Dendritic cell treated with granulocyte-macrophage colony-stimulating factor and Interleukin-4, amounts not matched to agents 40 ng/mL and 50 ng/mL, for 4 days (primary cell): ENCODE measurements at regions not wholly inside any gene's neighbourhood (a gene's known extent, or its start where the extent isn't known, plus 50 kb on each side); places are given as distances from the start of the nearest gene placed in this dataset.

Experiments used
- H3K27ac Mint-ChIP-seq: one replicate; pipeline ENCODE4 v1.8.0; 2022; ENCODE audit warnings: mild to moderate bottlenecking, mixed read lengths
- H3K27me3 Mint-ChIP-seq: one replicate; pipeline ENCODE4 v1.8.0; 2022; ENCODE audit warnings: mild to moderate bottlenecking, mixed read lengths
- H3K36me3 Mint-ChIP-seq: one replicate; pipeline ENCODE4 v1.8.0; 2022; ENCODE audit warnings: low read depth, mixed read lengths
- H3K4me1 Mint-ChIP-seq: one replicate; pipeline ENCODE4 v1.8.0; 2022; ENCODE audit warnings: low read depth, mixed read lengths
- H3K4me3 Mint-ChIP-seq: one replicate; pipeline ENCODE4 v1.8.0; 2022; ENCODE audit warnings: mild to moderate bottlenecking, moderate library complexity, mixed read lengths
- H3K9me3 Mint-ChIP-seq: one replicate; pipeline ENCODE4 v1.8.0; 2022; ENCODE audit warnings: mixed read lengths
- intact Hi-C: fragments of 100-400 bp; cut with micrococcal nuclease; formaldehyde crosslinking; loops from one replicate; pipeline ENCODE4 v1.15.0; 2022

GRCh38 chr2:3126171-3126910, 251.3 kb downstream of the EIPR1 start:
- Mint-ChIP-seq H3K36me3 (no peaks in the 10 kb centered on the region), H3K4me3 (no peak overlapping the region), H3K27me3 (no peaks in the 10 kb centered on the region), H3K4me1 (peaks cover 6% of the 10 kb centered on the region), H3K27ac (no peak overlapping the region), H3K9me3 (no peaks in the 10 kb centered on the region)
- intact Hi-C loops: no loop called here

- no peaks in the 10 kb centered on the region for H3K9me3 Mint-ChIP-seq
- no peak overlapping the region for H3K4me3 Mint-ChIP-seq
- no peaks in the 10 kb centered on the region for H3K36me3 Mint-ChIP-seq
- H3K27me3 Mint-ChIP-seq: no peaks in the 10 kb centered on the region
- peaks cover under 1% of the 10 kb centered on the region for H3K4me1 Mint-ChIP-seq
- intact Hi-C loops: no loop called here
- H3K27ac Mint-ChIP-seq: no peak overlapping the region
Measured at GRCh38 chr2:3125761-3126130, 251.9 kb downstream of the EIPR1 start.

- H3K4me1 Mint-ChIP-seq: no peaks in the 10 kb centered on the region
- intact Hi-C loops: no loop called here
- H3K27ac Mint-ChIP-seq: no peak overlapping the region
- H3K9me3 Mint-ChIP-seq: no peaks in the 10 kb centered on the region
- H3K4me3 Mint-ChIP-seq: no peak overlapping the region
- H3K36me3 Mint-ChIP-seq: no peaks in the 10 kb centered on the region
- H3K27me3 Mint-ChIP-seq: no peaks in the 10 kb centered on the region
Measured at GRCh38 chr2:3125001-3125760, 252.4 kb downstream of the EIPR1 start.

GRCh38 chr2:3122525-3122924, 255.1 kb downstream of the EIPR1 start:
- Mint-ChIP-seq H3K27me3 (no peaks in the 10 kb centered on the region), H3K27ac (no peak overlapping the region), H3K36me3 (no peaks in the 10 kb centered on the region), H3K9me3 (no peaks in the 10 kb centered on the region), H3K4me1 (peaks cover 5% of the 10 kb centered on the region), H3K4me3 (no peak overlapping the region)
- intact Hi-C loops: no loop called here

GRCh38 chr2:3121601-3122000, 256.0 kb downstream of the EIPR1 start:
- Mint-ChIP-seq H3K27ac (no peak overlapping the region), H3K27me3 (no peaks in the 10 kb centered on the region), H3K4me1 (peaks cover 5% of the 10 kb centered on the region), H3K4me3 (no peak overlapping the region), H3K9me3 (no peaks in the 10 kb centered on the region), H3K36me3 (no peaks in the 10 kb centered on the region)
- intact Hi-C loops: no loop called here

GRCh38 chr2:3117650-3118216, 259.9 kb downstream of the EIPR1 start:
- intact Hi-C loops: no loop called here

GRCh38 chr2:3116371-3116770, 261.2 kb downstream of the EIPR1 start:
- no peak overlapping the region for H3K27ac Mint-ChIP-seq
- H3K4me1 Mint-ChIP-seq: peaks cover 5% of the 10 kb centered on the region
- H3K4me3 Mint-ChIP-seq: no peak overlapping the region
- no peaks in the 10 kb centered on the region for H3K27me3 Mint-ChIP-seq
- no peaks in the 10 kb centered on the region for H3K36me3 Mint-ChIP-seq
- H3K9me3 Mint-ChIP-seq: no peaks in the 10 kb centered on the region
- intact Hi-C loops: no loop called here

More at GRCh38 chr2:3117650-3118216, 259.9 kb downstream of the EIPR1 start:
- H3K4me1 Mint-ChIP-seq: peaks cover 5% of the 10 kb centered on the region
- H3K36me3 Mint-ChIP-seq: no peaks in the 10 kb centered on the region
- no peaks in the 10 kb centered on the region for H3K9me3 Mint-ChIP-seq
- H3K4me3 Mint-ChIP-seq: no peak overlapping the region
- peak overlapping the region; percentile 44 for H3K27ac Mint-ChIP-seq
- H3K27me3 Mint-ChIP-seq: no peaks in the 10 kb centered on the region

- no peak overlapping the region for H3K27ac Mint-ChIP-seq
- H3K9me3 Mint-ChIP-seq: no peaks in the 10 kb centered on the region
- no peaks in the 10 kb centered on the region for H3K36me3 Mint-ChIP-seq
- H3K4me1 Mint-ChIP-seq: peaks cover 5% of the 10 kb centered on the region
- intact Hi-C loops: no loop called here
- H3K27me3 Mint-ChIP-seq: no peaks in the 10 kb centered on the region
- no peak overlapping the region for H3K4me3 Mint-ChIP-seq
Measured at GRCh38 chr2:3115301-3116042, 262.1 kb downstream of the EIPR1 start.

GRCh38 chr2:3114406-3115185, 263.0 kb downstream of the EIPR1 start:
- no peaks in the 10 kb centered on the region for H3K27me3 Mint-ChIP-seq
- H3K9me3 Mint-ChIP-seq: no peaks in the 10 kb centered on the region
- no peaks in the 10 kb centered on the region for H3K36me3 Mint-ChIP-seq
- no peak overlapping the region for H3K27ac Mint-ChIP-seq
- intact Hi-C loops: no loop called here
- peaks cover 5% of the 10 kb centered on the region for H3K4me1 Mint-ChIP-seq
- H3K4me3 Mint-ChIP-seq: no peak overlapping the region

- H3K36me3 Mint-ChIP-seq: no peaks in the 10 kb centered on the region
- no peak overlapping the region for H3K27ac Mint-ChIP-seq
- H3K27me3 Mint-ChIP-seq: no peaks in the 10 kb centered on the region
- H3K4me1 Mint-ChIP-seq: peaks cover 5% of the 10 kb centered on the region
- intact Hi-C loops: no loop called here
- H3K9me3 Mint-ChIP-seq: no peaks in the 10 kb centered on the region
- no peak overlapping the region for H3K4me3 Mint-ChIP-seq
Measured at GRCh38 chr2:3113769-3114168, 263.8 kb downstream of the EIPR1 start.

GRCh38 chr2:3113122-3113521, 264.5 kb downstream of the EIPR1 start:
- no peaks in the 10 kb centered on the region for H3K9me3 Mint-ChIP-seq
- no peak overlapping the region for H3K27ac Mint-ChIP-seq
- peaks cover 4% of the 10 kb centered on the region for H3K4me1 Mint-ChIP-seq
- H3K36me3 Mint-ChIP-seq: no peaks in the 10 kb centered on the region
- no peaks in the 10 kb centered on the region for H3K27me3 Mint-ChIP-seq
- intact Hi-C loops: no loop called here
- H3K4me3 Mint-ChIP-seq: no peak overlapping the region

GRCh38 chr2:3112553-3112952, 265.1 kb downstream of the EIPR1 start:
- Mint-ChIP-seq H3K27ac (no peak overlapping the region), H3K27me3 (no peaks in the 10 kb centered on the region), H3K36me3 (no peaks in the 10 kb centered on the region), H3K4me3 (no peak overlapping the region), H3K9me3 (no peaks in the 10 kb centered on the region), H3K4me1 (no peaks in the 10 kb centered on the region)
- intact Hi-C loops: no loop called here

GRCh38 chr2:3112131-3112530, 265.5 kb downstream of the EIPR1 start:
- H3K36me3 Mint-ChIP-seq: no peaks in the 10 kb centered on the region
- H3K4me3 Mint-ChIP-seq: no peak overlapping the region
- H3K27me3 Mint-ChIP-seq: no peaks in the 10 kb centered on the region

More at GRCh38 chr2:3112131-3112530, 265.5 kb downstream of the EIPR1 start:
- no peaks in the 10 kb centered on the region for H3K9me3 Mint-ChIP-seq
- intact Hi-C loops: no loop called here
- no peaks in the 10 kb centered on the region for H3K4me1 Mint-ChIP-seq
- H3K27ac Mint-ChIP-seq: no peak overlapping the region
